Endodermal cell (in vitro differentiated cells): ENCODE measurements at regions not wholly inside any gene's neighbourhood (a gene's known extent, or its start where the extent isn't known, plus 50 kb on each side); places are given as distances from the start of the nearest gene placed in this dataset.
"Not testable (repeated sequence)": the region's sequence is repeated elsewhere in the genome, so short reads cannot be mapped to it uniquely, and the experiment has no call there.

ENCODE experiments used
- DNase-seq: peaks from one replicate; pipeline ENCODE4 v3.0.0-alpha.2; 2017
- H3K27ac ChIP-seq: 2 replicates; pipeline ENCODE4 v1.5.1; 2013; ENCODE audit warnings: mild to moderate bottlenecking, low read depth, low read length, moderate library complexity
- H3K27me3 ChIP-seq: 2 replicates; pipeline ENCODE4 v1.6.1; 2013; ENCODE audit warnings: mild to moderate bottlenecking, low read length, moderate library complexity; ENCODE audit not compliant: insufficient read depth, control insufficient read depth, poor library complexity, severe bottlenecking
- H3K36me3 ChIP-seq: 2 replicates; pipeline ENCODE4 v1.7.0; 2013; ENCODE audit warnings: mild to moderate bottlenecking, low read length, moderate library complexity; ENCODE audit not compliant: control insufficient read depth, insufficient read depth
- H3K4me1 ChIP-seq: one replicate; pipeline ENCODE4 v1.7.0; 2013; ENCODE audit warnings: low read length; ENCODE audit not compliant: control insufficient read depth, insufficient read depth
- H3K4me3 ChIP-seq: 2 replicates; pipeline ENCODE4 v1.5.1; 2013; ENCODE audit warnings: mild to moderate bottlenecking, low read length, moderate library complexity
- H3K9ac ChIP-seq: 2 replicates; pipeline ENCODE4 v1.6.1; 2013; ENCODE audit warnings: mild to moderate bottlenecking, low read length, moderate library complexity; ENCODE audit not compliant: poor library complexity, severe bottlenecking; ENCODE audit errors: extremely low read depth
- H3K9me3 ChIP-seq: 2 replicates; pipeline ENCODE4 v1.6.1; 2013; ENCODE audit warnings: mild to moderate bottlenecking, low read length, moderate library complexity; ENCODE audit not compliant: control insufficient read depth
- H3K27ac Mint-ChIP-seq: 2 replicates; pipeline ENCODE4 v1.8.0; 2020; ENCODE audit warnings: mixed read lengths
- H3K27me3 Mint-ChIP-seq: 2 replicates; pipeline ENCODE4 v1.8.0; 2021; ENCODE audit warnings: mild to moderate bottlenecking, mixed read lengths; ENCODE audit not compliant: insufficient read depth
- H3K36me3 Mint-ChIP-seq: 2 replicates; pipeline ENCODE4 v1.8.0; 2020; ENCODE audit warnings: low read depth, mixed read lengths
- H3K4me1 Mint-ChIP-seq: 2 replicates; pipeline ENCODE4 v1.8.0; 2020; ENCODE audit warnings: mixed read lengths
- H3K4me3 Mint-ChIP-seq: 2 replicates; pipeline ENCODE4 v1.8.0; 2020; ENCODE audit warnings: mild to moderate bottlenecking, moderate library complexity, mixed read lengths
- H3K9me3 Mint-ChIP-seq: 2 replicates; pipeline ENCODE4 v1.8.0; 2020; ENCODE audit warnings: mild to moderate bottlenecking, mixed read lengths
- WGBS, 2 experiments: methylation state at CpG; one replicate each; pipeline versions ENCODE4 v1.1.5 to v1.1.7; 2013; ENCODE audit warnings: missing lambda C conversion rate in 2 of 2, mixed read lengths in 1 of 2; ENCODE audit not compliant: insufficient coverage in 1 of 2, insufficient read length in 1 of 2; 5-methylcytosine and 5-hydroxymethylcytosine counted together
- TF ChIP-seq, protein P1 (sequence below): fragments of 200-600 bp; sonication (generic); conservative IDR thresholded peaks from 2 replicates; pipeline ENCODE4 v1.5.0; 2021; ENCODE audit warnings: antibody characterized with exemption, mild to moderate bottlenecking

GRCh38 chr14:85344847-85345570 is 184.9 kb upstream of the FLRT2 start:
- no peak overlapping the region for H3K4me3 Mint-ChIP-seq
- no peak for DNase-seq
- peaks cover 2% of the 10 kb centered on the region for H3K9me3 Mint-ChIP-seq
- H3K36me3 Mint-ChIP-seq, result no peaks in the 10 kb centered on the region
- Histone ChIP-seq H3K9me3 (no peaks in the 10 kb centered on the region), H3K27me3 (no peaks in the 10 kb centered on the region), H3K4me1 (no peaks in the 10 kb centered on the region), H3K4me3 (no peak overlapping the region), H3K36me3 (no peaks in the 10 kb centered on the region), H3K27ac (no peak overlapping the region), H3K9ac (no peak overlapping the region)
- H3K27me3 Mint-ChIP-seq, result no peaks in the 10 kb centered on the region
- no peak overlapping the region for H3K27ac Mint-ChIP-seq
- TF ChIP-seq, protein P1, sequence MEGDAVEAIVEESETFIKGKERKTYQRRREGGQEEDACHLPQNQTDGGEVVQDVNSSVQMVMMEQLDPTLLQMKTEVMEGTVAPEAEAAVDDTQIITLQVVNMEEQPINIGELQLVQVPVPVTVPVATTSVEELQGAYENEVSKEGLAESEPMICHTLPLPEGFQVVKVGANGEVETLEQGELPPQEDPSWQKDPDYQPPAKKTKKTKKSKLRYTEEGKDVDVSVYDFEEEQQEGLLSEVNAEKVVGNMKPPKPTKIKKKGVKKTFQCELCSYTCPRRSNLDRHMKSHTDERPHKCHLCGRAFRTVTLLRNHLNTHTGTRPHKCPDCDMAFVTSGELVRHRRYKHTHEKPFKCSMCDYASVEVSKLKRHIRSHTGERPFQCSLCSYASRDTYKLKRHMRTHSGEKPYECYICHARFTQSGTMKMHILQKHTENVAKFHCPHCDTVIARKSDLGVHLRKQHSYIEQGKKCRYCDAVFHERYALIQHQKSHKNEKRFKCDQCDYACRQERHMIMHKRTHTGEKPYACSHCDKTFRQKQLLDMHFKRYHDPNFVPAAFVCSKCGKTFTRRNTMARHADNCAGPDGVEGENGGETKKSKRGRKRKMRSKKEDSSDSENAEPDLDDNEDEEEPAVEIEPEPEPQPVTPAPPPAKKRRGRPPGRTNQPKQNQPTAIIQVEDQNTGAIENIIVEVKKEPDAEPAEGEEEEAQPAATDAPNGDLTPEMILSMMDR, result no peak
- H3K4me1 Mint-ChIP-seq, result no peaks in the 10 kb centered on the region
- WGBS, 2 experiments, result 92% methylated on average over 5 of the region's 6 CpGs; no CpG with 5 or more reads in 1 of the 2 experiments

DNA sequence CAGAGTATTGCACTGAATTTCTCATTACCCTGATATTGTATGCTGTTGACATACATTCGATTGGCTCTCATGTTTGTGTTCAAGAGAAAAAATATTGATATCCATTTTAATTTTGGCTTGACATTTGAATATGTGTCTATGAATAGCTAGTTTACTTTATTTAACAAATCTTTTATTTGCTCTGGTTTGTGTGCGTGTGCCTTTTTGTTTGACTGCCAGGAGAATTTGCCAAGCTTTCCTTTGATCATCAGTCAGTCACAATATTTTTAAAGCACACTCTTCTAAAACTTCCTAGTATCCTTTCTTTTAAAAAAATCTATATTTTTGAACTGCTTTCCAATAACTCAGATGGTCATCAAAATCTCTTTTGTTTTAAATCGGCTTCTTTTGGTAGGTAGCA is 179.3 kb upstream of the FLRT2 start:
- H3K9me3 Mint-ChIP-seq, result peaks cover 20% of the 10 kb centered on the region
- TF ChIP-seq, protein P1, result no peak

GRCh38 chr14:85352588-85352987 is 177.4 kb upstream of the FLRT2 start:
- peaks cover 11% of the 10 kb centered on the region for H3K9me3 ChIP-seq
- peaks cover 18% of the 10 kb centered on the region for H3K9me3 Mint-ChIP-seq
- H3K27ac ChIP-seq, H3K9ac ChIP-seq, H3K4me3 Mint-ChIP-seq, H3K4me1 ChIP-seq, H3K36me3 ChIP-seq, H3K36me3 Mint-ChIP-seq, H3K4me1 Mint-ChIP-seq, DNase-seq, H3K27me3 Mint-ChIP-seq, H3K4me3 ChIP-seq, H3K27me3 ChIP-seq, H3K27ac Mint-ChIP-seq: not testable (repeated sequence)
- WGBS, 2 experiments, result 92 to 100% methylated on average over 1 to 26 of the region's 26 CpGs

More for the DNA sequence above, 179.3 kb upstream of the FLRT2 start:
- Histone ChIP-seq H3K27ac (no peak overlapping the region), H3K27me3 (no peaks in the 10 kb centered on the region), H3K9ac (no peak overlapping the region), H3K9me3 (peaks cover 11% of the 10 kb centered on the region), H3K4me1 (no peaks in the 10 kb centered on the region), H3K36me3 (no peaks in the 10 kb centered on the region), H3K4me3 (no peak overlapping the region)
- 75 to 93% methylated on average over 2 to 3 of the region's 3 CpGs for WGBS, 2 experiments
- Mint-ChIP-seq H3K4me1 (no peaks in the 10 kb centered on the region), H3K36me3 (no peaks in the 10 kb centered on the region), H3K4me3 (no peak overlapping the region), H3K27ac (no peak overlapping the region), H3K27me3 (no peaks in the 10 kb centered on the region)
- no peak for DNase-seq
